Pancreas (tissue), 10 donors: ENCODE measurements at regions not wholly inside any gene's neighbourhood (a gene's known extent, or its start where the extent isn't known, plus 50 kb on each side); places are given as distances from the start of the nearest gene placed in this dataset.

Experiments used
- ATAC-seq, 4 donors: fragments of 200-7000 bp; cut with Tn5 transposase; one replicate each; pipeline versions ENCODE4 v1.8.0 to v1.9.1; 2020; ENCODE audit warnings: mild to moderate bottlenecking in 4 of 4, moderate library complexity in 4 of 4
- DNase-seq, 6 donors: peaks; one replicate each; pipeline ENCODE4 v3.0.0-alpha.2; 2020
- FAIRE-seq: peaks from 2 replicates; lab custom pipeline; 2012; peaks lifted over from hg19 to GRCh38; lab: Jason Lieb, UNC
- H3K27ac ChIP-seq, 4 donors: fragments of 200-600 bp; sonication (generic); 1 replicate in 3 of 4; 2 replicates in 1 of 4; pipeline versions ENCODE4 v1.5.0 to v1.8.0; 2020
- H3K27me3 ChIP-seq, 4 donors: fragments of 200-600 bp; one replicate each; pipeline ENCODE4 v1.8.0; 2021
- H3K36me3 ChIP-seq, 3 donors: fragments of 200-600 bp; sonication (generic) in 1 of 3; one replicate each; pipeline versions ENCODE4 v1.5.0 to v1.8.0; 2020 to 2021
- H3K4me1 ChIP-seq, 3 donors: fragments of 200-600 bp; one replicate each; pipeline ENCODE4 v1.8.0; 2021
- H3K4me3 ChIP-seq, 4 donors: fragments of 200-600 bp; sonication (generic) in 2 of 4; one replicate each; pipeline versions ENCODE4 v1.5.0 to v1.8.0; 2020 to 2021
- H3K9me3 ChIP-seq, 4 donors: fragments of 200-600 bp; one replicate each; pipeline ENCODE4 v1.8.0; 2021
- CTCF ChIP-seq, 4 donors: fragments of 200-600 bp; sonication (generic) in 3 of 4; IDR thresholded peaks; one replicate each; pipeline versions ENCODE4 v1.5.0 to v1.8.0; 2021; ENCODE audit warnings: antibody characterized with exemption in 4 of 4
- WGBS, 2 donors: extraction: QIAGEN DNeasy Blood & Tissue Kit; methylation state at CpG; one replicate each; pipeline ENCODE4 v1.1.7; 2013; 5-methylcytosine and 5-hydroxymethylcytosine counted together
- intact Hi-C, 3 donors: fragments of 100-400 bp; cut with DNase I; formaldehyde crosslinking; loops; one replicate each; pipeline versions ENCODE4 v1.11.1 to v1.14.2; 2022
- donor health status: healthy with polysubstance abuse.
- donor health status: DM: no; HTN: no; CAD: no; lungs with moderate emphysema.
- donor health status: DM: no; HTN: no; CAD: no.
- donor health status: control.
- donor health status: control.
- donor health status: Bipolar disorder and iron deficiency.
- donor health status: DM: yes; HTN: yes; CAD: no.
- donor health status: DM: no; HTN: no; CAD: no.
- donor health status: DM: no; HTN: no; CAD: no.
- donor health status: DM: yes; HTN: yes; CAD: no.

GRCh38 chr2:75287624-75288316, 88.5 kb upstream of the TACR1 start:
- DNase-seq = no peak
- no peak for TF ChIP-seq CTCF (IDR thresholded peaks at IDR 0.05)
- no peak for FAIRE-seq
- Histone ChIP-seq H3K4me1 (no peaks in the 10 kb centered on the region), H3K27me3 (no peaks in the 10 kb centered on the region), H3K27ac (no peak overlapping the region), H3K4me3 (no peak overlapping the region), H3K36me3 (no peaks in the 10 kb centered on the region), H3K9me3 (no peaks in the 10 kb centered on the region)
- intact Hi-C loops = no loop called here
- ATAC-seq = no peak
- 64 to 84% methylated on average over 1 of the region's 1 CpG for WGBS, 2 donors

GRCh38 chr2:75284345-75284744, 85.0 kb upstream of the TACR1 start:
- DNase-seq (no peak), FAIRE-seq (no peak), ATAC-seq (no peak)
- intact Hi-C loops = no loop called here
- no peak for TF ChIP-seq CTCF (IDR thresholded peaks at IDR 0.05)
- Histone ChIP-seq H3K27ac (no peak overlapping the region), H3K36me3 (no peaks in the 10 kb centered on the region), H3K4me3 (no peak overlapping the region), H3K4me1 (no peaks in the 10 kb centered on the region), H3K9me3 (no peaks in the 10 kb centered on the region), H3K27me3 (no peaks in the 10 kb centered on the region)
- WGBS, 2 donors = 60 to 70% methylated on average over 2 of the region's 2 CpGs

- DNase-seq = no peak
- Histone ChIP-seq H3K27ac (no peak overlapping the region), H3K4me1 (no peaks in the 10 kb centered on the region), H3K4me3 (no peak overlapping the region), H3K36me3 (no peaks in the 10 kb centered on the region), H3K27me3 (no peaks in the 10 kb centered on the region), H3K9me3 (no peaks in the 10 kb centered on the region)
- no peak for FAIRE-seq
- intact Hi-C loops = no loop called here
- ATAC-seq = no peak
- no peak for TF ChIP-seq CTCF (IDR thresholded peaks at IDR 0.05)
- WGBS, 2 donors = 74 to 76% methylated on average over 5 of the region's 5 CpGs
Observed at GRCh38 chr2:75278821-75279379, 79.6 kb upstream of the TACR1 start.

- DNase-seq (no peak), ATAC-seq (no peak), FAIRE-seq (no peak)
- Histone ChIP-seq H3K27ac (no peak overlapping the region), H3K27me3 (no peaks in the 10 kb centered on the region), H3K36me3 (no peaks in the 10 kb centered on the region), H3K4me3 (no peak overlapping the region), H3K9me3 (no peaks in the 10 kb centered on the region), H3K4me1 (no peaks in the 10 kb centered on the region)
- 76 to 85% methylated on average over 3 of the region's 3 CpGs for WGBS, 2 donors
- TF ChIP-seq CTCF (IDR thresholded peaks at IDR 0.05) = no peak
- intact Hi-C loops = no loop called here
Observed at GRCh38 chr2:75278314-75278713, 79.0 kb upstream of the TACR1 start.

GRCh38 chr2:75277111-75277510, 77.8 kb upstream of the TACR1 start:
- H3K36me3 ChIP-seq = no peaks in the 10 kb centered on the region
- H3K9me3 ChIP-seq = no peaks in the 10 kb centered on the region
- no peaks in the 10 kb centered on the region for H3K4me1 ChIP-seq
- intact Hi-C loops = no loop called here
- ATAC-seq (no peak), FAIRE-seq (no peak), DNase-seq (no peak)
- H3K27ac ChIP-seq = no peak overlapping the region
- no peaks in the 10 kb centered on the region for H3K27me3 ChIP-seq
- no peak overlapping the region for H3K4me3 ChIP-seq
- TF ChIP-seq CTCF (IDR thresholded peaks at IDR 0.05) = no peak
